Fibroblast of lung (primary cell): ENCODE measurements at regions not wholly inside any gene's neighbourhood (a gene's known extent, or its start where the extent isn't known, plus 50 kb on each side); places are given as distances from the start of the nearest gene placed in this dataset.

Experiments used
- EZH2 ChIP-seq: IDR thresholded peaks from 2 replicates; pipeline ENCODE4 v1.5.1; 2012; ENCODE audit warnings: low read length, control low read depth, mild to moderate bottlenecking; ENCODE audit errors: missing control alignments
- TF ChIP-seq, protein P1 (sequence below), 2 donors: IDR thresholded peaks in 1 of 2; conservative IDR thresholded peaks in 1 of 2; 1 replicate in 1 of 2; 2 replicates in 1 of 2; pipeline ENCODE4 v1.5.1; 2011 to 2012; ENCODE audit warnings: low read length in 2 of 2, control low read depth in 1 of 2, inconsistent platforms in 1 of 2, low read depth in 1 of 2, mild to moderate bottlenecking in 1 of 2

DNA sequence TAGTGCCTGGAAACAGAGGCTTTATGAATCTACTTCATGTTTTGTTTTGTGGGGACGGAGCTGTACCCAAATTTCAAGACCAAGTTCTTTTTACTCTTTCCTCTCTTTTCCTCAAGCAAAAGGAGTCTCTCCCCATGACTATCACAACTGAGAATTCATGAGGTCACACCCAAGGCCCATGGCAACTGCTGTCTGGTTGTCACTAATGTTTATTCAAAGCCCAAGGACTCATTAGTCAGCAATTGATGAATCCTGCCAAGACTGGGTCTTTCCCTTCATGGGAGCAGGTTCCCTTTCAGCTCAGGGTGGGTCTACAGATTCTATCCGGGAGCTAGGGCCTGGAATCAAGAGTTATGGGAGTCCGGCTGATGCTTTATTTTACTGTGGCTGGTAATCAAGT is 441.5 kb upstream of the PCDH20 start:
- TF ChIP-seq, protein P1, sequence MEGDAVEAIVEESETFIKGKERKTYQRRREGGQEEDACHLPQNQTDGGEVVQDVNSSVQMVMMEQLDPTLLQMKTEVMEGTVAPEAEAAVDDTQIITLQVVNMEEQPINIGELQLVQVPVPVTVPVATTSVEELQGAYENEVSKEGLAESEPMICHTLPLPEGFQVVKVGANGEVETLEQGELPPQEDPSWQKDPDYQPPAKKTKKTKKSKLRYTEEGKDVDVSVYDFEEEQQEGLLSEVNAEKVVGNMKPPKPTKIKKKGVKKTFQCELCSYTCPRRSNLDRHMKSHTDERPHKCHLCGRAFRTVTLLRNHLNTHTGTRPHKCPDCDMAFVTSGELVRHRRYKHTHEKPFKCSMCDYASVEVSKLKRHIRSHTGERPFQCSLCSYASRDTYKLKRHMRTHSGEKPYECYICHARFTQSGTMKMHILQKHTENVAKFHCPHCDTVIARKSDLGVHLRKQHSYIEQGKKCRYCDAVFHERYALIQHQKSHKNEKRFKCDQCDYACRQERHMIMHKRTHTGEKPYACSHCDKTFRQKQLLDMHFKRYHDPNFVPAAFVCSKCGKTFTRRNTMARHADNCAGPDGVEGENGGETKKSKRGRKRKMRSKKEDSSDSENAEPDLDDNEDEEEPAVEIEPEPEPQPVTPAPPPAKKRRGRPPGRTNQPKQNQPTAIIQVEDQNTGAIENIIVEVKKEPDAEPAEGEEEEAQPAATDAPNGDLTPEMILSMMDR (conservative IDR thresholded peaks at IDR 0.05 in 1 of 2, IDR thresholded peaks at IDR 0.05 in 1 of 2; ENCODE audit: low read depth in 1 of 2, low read length in 2 of 2) = no peak
- TF ChIP-seq EZH2 = no peak
